Activated CD4-positive, alpha-beta T cell treated with anti-CD3 and anti-CD28 coated beads, Interleukin-2, amount 50 U/mL, for 4 hours (primary cell): ENCODE measurements at regions not wholly inside any gene's neighbourhood (a gene's known extent, or its start where the extent isn't known, plus 50 kb on each side); places are given as distances from the start of the nearest gene placed in this dataset.
"Not testable (repeated sequence)": the region's sequence is repeated elsewhere in the genome, so short reads cannot be mapped to it uniquely, and the experiment has no call there.

ENCODE experiments used
- DNase-seq, 2 experiments: peaks; one replicate each; pipeline ENCODE4 v3.0.0-alpha.2; 2020

- DNase-seq, result no peak
Observed at GRCh38 chr15:79673416-79674123, 223.2 kb downstream of the MTHFS start.

- DNase-seq, result no peak
Observed at GRCh38 chr15:79674124-79674465, 222.7 kb downstream of the MTHFS start.

DNA sequence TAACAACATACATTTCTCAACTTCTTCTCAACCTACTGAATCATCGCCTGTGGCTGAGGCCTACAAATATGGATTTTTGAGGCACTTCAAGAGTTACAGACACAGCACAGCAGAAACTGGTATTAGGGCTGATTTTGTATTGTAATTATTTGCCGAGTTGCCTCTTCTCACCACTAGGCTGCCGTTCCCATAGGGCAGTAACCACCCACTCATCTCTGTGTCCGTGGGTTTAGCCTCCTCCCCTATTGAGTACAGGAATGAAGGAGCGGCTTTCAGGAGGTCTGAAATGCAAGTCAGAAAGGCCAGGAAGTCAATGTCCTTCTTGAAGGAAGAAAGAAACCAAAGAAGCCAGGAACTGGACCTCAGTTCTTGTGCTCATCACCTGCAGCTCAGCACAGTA is 220.8 kb downstream of the MTHFS start:
- no peak for DNase-seq

DNA sequence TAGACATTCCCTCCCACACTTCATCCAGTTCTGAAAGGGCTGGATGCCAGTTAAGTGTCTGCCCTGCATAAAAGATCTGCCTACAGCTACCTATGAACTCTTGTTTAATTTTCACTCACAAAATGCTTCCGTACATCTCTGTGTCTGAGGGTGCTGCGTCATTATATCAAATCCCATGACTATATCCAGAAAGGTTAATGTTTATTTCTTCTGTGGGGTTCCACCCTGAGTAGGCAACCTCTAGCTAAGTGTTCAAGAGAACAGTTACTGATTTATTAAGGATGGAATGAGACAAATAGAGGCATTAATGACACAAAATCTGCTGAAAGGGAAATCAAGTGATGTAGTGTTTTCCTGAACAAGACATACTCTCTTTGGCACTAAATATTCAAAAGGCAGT is 220.2 kb downstream of the MTHFS start:
- no peak for DNase-seq

- no peak for DNase-seq
Observed at GRCh38 chr15:79677241-79677640, 219.6 kb downstream of the MTHFS start.

- no peak for DNase-seq
Observed at GRCh38 chr15:79678032-79678701, 218.6 kb downstream of the MTHFS start.

GRCh38 chr15:79680720-79681119 is 216.1 kb downstream of the MTHFS start:
- DNase-seq, result no peak

DNA sequence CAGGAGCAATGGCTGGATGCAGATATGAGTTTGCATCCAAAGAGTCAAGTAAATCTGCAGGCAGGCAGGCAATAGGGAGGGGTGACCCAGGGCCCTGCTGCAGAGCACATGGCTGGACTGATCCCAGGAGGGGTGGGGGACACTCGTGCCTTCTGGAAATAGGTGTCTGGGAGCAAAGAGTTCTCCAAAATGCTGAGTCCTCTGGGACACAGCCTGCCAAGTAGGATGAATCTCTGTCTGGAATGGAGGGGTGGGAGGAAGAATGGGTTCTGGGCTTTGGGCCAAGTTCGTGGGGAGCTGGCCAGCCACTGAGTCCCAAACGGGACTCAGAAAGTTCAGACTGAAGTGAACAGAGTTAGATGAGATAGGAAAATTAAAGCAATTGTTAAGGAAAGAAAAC is 214.5 kb downstream of the MTHFS start:
- DNase-seq, result no peak

GRCh38 chr15:79682851-79683288 is 213.9 kb downstream of the MTHFS start:
- DNase-seq, result no peak

DNA sequence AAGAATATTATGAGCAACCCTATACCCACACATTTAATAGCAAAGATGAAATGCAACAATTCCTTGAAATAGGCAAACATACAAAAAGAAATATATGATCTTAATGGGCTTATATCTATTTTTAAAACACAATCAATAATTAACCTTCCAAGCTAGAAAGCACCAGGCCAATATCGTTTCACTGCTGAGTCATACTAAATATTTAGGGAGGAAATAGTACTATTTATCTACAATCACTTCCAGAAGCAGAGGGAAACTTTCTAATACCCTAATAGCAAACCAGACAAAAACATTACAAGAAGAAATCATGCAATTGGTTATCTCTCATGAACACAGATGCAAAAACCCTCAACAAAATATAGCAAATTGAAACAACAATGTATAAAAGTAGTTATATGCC is 207.8 kb downstream of the MTHFS start:
- DNase-seq, result no peak

GRCh38 chr15:79700951-79701480 is 195.8 kb downstream of the MTHFS start:
- DNase-seq, result no peak

DNA sequence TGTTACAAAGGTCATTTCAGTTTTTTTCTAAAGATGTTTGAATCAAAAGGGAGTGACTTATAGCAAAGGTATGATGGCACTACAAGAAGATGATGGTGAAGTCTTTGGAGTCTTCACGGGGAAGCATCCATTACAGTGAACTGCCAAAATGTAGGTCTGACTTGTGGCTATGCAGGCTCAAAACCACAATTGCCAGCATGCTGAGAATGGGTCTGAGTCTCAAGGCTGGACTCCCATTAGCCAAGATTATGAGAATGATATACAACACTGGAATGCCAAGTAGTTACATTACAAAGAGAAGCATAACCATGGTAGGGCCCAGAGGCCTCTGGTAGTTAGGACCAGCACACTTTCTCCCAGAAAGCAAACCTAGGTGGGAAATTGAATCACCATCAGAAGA is 194.2 kb downstream of the MTHFS start:
- DNase-seq, result no peak

DNA sequence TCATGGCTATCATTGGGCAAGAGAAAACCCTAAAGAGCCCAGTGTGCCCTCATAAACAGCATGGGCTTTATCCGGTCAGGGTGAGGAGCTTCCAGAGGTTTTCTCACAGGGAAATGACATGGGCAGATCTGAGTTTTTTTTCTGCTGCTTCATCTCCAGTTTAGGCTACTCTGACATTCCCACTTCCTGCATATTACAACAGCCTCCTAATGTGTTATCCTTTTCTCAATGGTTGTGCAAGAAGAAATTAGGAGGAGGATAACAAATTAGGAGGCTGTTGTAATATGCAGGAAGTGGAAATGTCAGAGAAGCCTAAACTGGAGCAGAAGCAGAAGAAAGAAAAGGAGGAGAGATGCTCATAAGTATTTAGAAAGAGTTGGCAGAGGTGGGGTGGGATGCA is 175.6 kb downstream of the MTHFS start:
- DNase-seq, result no peak

DNA sequence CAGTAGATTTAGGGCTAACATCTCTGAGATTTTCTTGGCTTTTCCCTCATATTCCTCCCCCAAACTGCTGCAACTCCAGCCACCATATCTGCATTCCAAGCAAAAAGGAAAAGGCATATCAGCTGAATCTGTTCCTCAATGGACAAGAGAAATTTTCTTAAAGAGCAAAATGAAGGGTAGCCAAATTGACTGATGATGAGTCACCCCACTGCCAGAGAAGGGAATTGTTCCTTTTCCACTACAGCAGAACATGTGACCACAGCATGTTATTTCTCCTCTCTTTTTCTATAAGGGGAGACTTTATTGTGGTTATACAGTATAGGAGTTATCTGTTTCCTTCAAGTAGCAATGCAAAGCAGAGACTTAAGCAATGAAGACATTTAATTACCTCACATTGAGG is 172.5 kb downstream of the MTHFS start:
- DNase-seq, result no peak

DNA sequence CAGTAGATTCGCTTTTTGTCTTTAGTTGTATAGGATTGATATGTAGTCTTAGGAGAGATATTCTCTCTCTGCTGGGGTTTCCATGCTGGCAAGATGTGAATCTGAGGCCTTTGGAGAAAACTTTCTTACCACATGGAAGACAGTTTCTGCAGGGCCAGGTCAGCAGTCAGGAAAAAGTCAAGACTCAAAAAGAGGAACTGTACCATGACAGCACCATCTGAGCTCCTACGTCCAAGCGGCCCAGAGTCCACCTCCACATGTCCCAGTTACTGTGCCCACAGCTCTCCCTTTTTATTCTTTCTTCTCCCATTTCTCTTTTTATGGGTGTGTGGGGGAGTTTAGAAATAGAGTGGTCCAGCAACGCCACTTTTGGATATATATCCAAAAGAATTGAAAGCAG is 172.0 kb downstream of the MTHFS start:
- DNase-seq, result no peak

GRCh38 chr15:79728867-79729266 is 167.9 kb downstream of the MTHFS start:
- no peak for DNase-seq

GRCh38 chr15:79736435-79737000 is 160.3 kb downstream of the MTHFS start:
- DNase-seq, result no peak

- no peak for DNase-seq
Observed at GRCh38 chr15:79738143-79738542, 158.7 kb downstream of the MTHFS start.

- no peak for DNase-seq
Observed at GRCh38 chr15:79740561-79740960, 156.3 kb downstream of the MTHFS start.

DNA sequence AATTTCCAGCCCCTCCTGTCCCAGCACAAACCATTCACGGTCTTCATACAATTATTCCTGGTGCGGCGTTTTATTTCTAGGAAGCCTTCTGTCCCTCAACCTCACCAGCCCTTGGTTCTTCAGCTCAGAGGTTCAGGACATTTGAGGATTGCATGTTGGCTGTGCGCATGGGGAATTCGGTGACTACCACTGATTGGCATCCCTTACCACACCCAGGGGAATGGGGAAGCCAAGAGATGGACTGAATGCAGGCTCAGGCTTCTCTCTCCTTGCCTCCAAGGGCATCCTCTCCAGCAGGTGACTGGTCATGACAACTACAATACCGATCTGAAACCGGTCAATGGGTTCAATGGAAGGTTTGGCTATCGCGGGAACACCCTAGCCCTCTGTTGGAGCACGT is 153.8 kb downstream of the MTHFS start:
- no peak for DNase-seq

GRCh38 chr15:79744485-79744884 is 152.3 kb downstream of the MTHFS start:
- not testable (repeated sequence) for DNase-seq

DNA sequence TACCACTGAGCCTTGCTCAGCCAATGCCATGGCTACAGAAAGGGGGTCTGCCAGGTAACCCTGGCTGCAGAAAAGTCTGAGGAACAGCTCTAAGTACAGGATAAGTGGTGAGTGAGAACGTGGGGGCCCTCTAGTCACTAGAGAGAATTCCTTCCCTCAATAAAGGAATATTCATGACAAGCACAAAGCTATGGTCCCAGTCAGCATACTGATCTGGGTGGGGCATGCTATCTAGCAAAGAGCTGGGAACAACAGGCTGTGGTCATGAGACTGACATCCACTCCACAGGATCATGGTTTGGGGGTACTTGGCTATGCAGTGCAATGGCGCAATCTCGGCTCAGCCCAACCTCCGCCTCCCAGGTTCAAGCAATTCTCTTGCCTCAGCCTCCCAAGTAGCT is 140.4 kb downstream of the MTHFS start:
- DNase-seq, result no peak

DNA sequence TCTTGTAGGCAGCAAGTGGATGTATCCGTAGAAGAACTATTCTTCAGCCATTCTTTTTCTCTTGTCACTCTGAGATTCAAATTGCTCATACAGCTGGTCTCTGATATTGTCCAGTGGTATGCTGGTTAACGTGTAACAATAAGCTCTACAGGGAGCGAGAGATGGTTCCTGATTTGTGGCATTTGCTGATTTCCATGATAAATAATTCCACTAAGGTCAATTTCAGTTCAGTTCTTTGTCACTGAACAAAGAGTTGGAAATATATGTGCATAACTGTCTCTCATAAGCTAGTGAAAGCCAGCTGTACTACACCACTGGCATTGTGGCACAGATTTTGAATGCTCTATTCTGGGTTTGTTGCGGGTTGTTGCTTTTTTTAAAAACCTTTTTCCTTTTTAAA is 131.7 kb downstream of the MTHFS start:
- no peak for DNase-seq

- DNase-seq, result no peak
Observed at GRCh38 chr15:79769069-79769481, 127.7 kb downstream of the MTHFS start.
